CD14-positive monocyte (primary cell): ENCODE measurements at regions not wholly inside any gene's neighbourhood (a gene's known extent, or its start where the extent isn't known, plus 50 kb on each side); places are given as distances from the start of the nearest gene placed in this dataset.

Experiments
- DNase-seq, 3 donors: peaks; one replicate each; pipeline ENCODE4 v3.0.0-alpha.2; 2011 to 2022
- H2AFZ ChIP-seq: 2 replicates; pipeline ENCODE4 v1.6.0; 2012; ENCODE audit warnings: mild to moderate bottlenecking, low read depth, low read length, inconsistent platforms; ENCODE audit not compliant: insufficient read depth, poor library complexity, severe bottlenecking
- H3K27ac ChIP-seq, 2 donors: 1 replicate in 1 of 2; 2 replicates in 1 of 2; pipeline ENCODE4 v1.5.1; 2012 to 2013; ENCODE audit warnings: low read length in 2 of 2, control low read depth in 1 of 2, inconsistent platforms in 1 of 2, low read depth in 1 of 2, mild to moderate bottlenecking in 1 of 2
- H3K27me3 ChIP-seq, 2 donors: one replicate each; pipeline versions ENCODE4 v1.6.0 to v1.6.1; 2011 to 2013; ENCODE audit warnings: low read length in 2 of 2; ENCODE audit not compliant: control insufficient read depth in 2 of 2, insufficient read depth in 2 of 2
- H3K36me3 ChIP-seq, 2 donors: replicated peaks in 1 of 2; 1 replicate in 1 of 2; 2 replicates in 1 of 2; pipeline versions ENCODE4 v1.5.1 to v1.6.1; 2012 to 2013; ENCODE audit warnings: low read length in 2 of 2, control low read depth in 1 of 2, inconsistent platforms in 1 of 2, mild to moderate bottlenecking in 1 of 2; ENCODE audit not compliant: insufficient read depth in 2 of 2, control insufficient read depth in 1 of 2
- H3K4me1 ChIP-seq, 2 donors: 1 replicate in 1 of 2; 2 replicates in 1 of 2; pipeline versions ENCODE4 v1.5.1 to v1.6.1; 2012 to 2013; ENCODE audit warnings: low read length in 2 of 2, control low read depth in 1 of 2, inconsistent platforms in 1 of 2, mild to moderate bottlenecking in 1 of 2, moderate library complexity in 1 of 2; ENCODE audit not compliant: insufficient read depth in 2 of 2, control insufficient read depth in 1 of 2
- H3K4me2 ChIP-seq: replicated peaks from 2 replicates; pipeline ENCODE3; 2012; ENCODE audit warnings: low read length, moderate library complexity, mild to moderate bottlenecking; ENCODE audit not compliant: poor library complexity, severe bottlenecking; ENCODE audit errors: extremely low read depth
- H3K4me3 ChIP-seq, 3 experiments: fragments of 200-600 bp in 1 of 3; sonication (generic) in 1 of 3; replicated peaks in 1 of 3; 1 replicate in 2 of 3; 2 replicates in 1 of 3; pipeline ENCODE4 v1.5.1; 2011 to 2013; ENCODE audit warnings: low read length in 3 of 3, mild to moderate bottlenecking in 3 of 3, control low read depth in 2 of 3, low read depth in 2 of 3, inconsistent platforms in 1 of 3, moderate library complexity in 1 of 3
- H3K79me2 ChIP-seq: 2 replicates; pipeline ENCODE4 v1.6.0; 2012; ENCODE audit warnings: mild to moderate bottlenecking, control low read depth, inconsistent platforms, low read length, moderate library complexity; ENCODE audit not compliant: insufficient read depth
- H3K9ac ChIP-seq: 2 replicates; pipeline ENCODE4 v1.6.0; 2017; ENCODE audit warnings: low read length, mild to moderate bottlenecking; ENCODE audit not compliant: insufficient read depth, poor library complexity, severe bottlenecking
- H3K9me3 ChIP-seq, 2 donors: replicated peaks in 1 of 2; 1 replicate in 1 of 2; 2 replicates in 1 of 2; pipeline versions ENCODE4 v1.5.1 to v1.6.1; 2012 to 2013; ENCODE audit warnings: low read length in 2 of 2, control low read depth in 1 of 2; ENCODE audit not compliant: control insufficient read depth in 1 of 2, insufficient read depth in 1 of 2
- H4K20me1 ChIP-seq: 2 replicates; pipeline ENCODE4 v1.6.0; 2012; ENCODE audit warnings: mild to moderate bottlenecking, low read length, control low read depth, moderate library complexity; ENCODE audit not compliant: insufficient read depth
- H3K27ac Mint-ChIP-seq, 7 donors: one replicate each; pipeline ENCODE4 v1.8.0; 2020; ENCODE audit warnings: mild to moderate bottlenecking in 7 of 7, mixed read lengths in 7 of 7, moderate library complexity in 6 of 7, inconsistent platforms in 2 of 7
- H3K27me3 Mint-ChIP-seq, 3 donors: one replicate each; pipeline ENCODE4 v1.8.0; 2021 to 2022; ENCODE audit warnings: low read depth in 3 of 3, mild to moderate bottlenecking in 3 of 3, mixed read lengths in 3 of 3, moderate library complexity in 3 of 3, inconsistent platforms in 1 of 3
- H3K36me3 Mint-ChIP-seq, 2 donors: one replicate each; pipeline ENCODE4 v1.8.0; 2020; ENCODE audit warnings: mixed read lengths in 2 of 2, inconsistent platforms in 1 of 2, mild to moderate bottlenecking in 1 of 2
- H3K4me1 Mint-ChIP-seq: one replicate; pipeline ENCODE4 v1.8.0; 2020; ENCODE audit warnings: mild to moderate bottlenecking, mixed read lengths
- H3K4me3 Mint-ChIP-seq, 2 donors: one replicate each; pipeline ENCODE4 v1.8.0; 2020; ENCODE audit warnings: mild to moderate bottlenecking in 2 of 2, mixed read lengths in 2 of 2, moderate library complexity in 1 of 2
- H3K9me3 Mint-ChIP-seq, 7 donors: one replicate each; pipeline ENCODE4 v1.8.0; 2020 to 2022; ENCODE audit warnings: mixed read lengths in 7 of 7, mild to moderate bottlenecking in 6 of 7, moderate library complexity in 6 of 7, inconsistent platforms in 2 of 7
- CTCF ChIP-seq: fragments of 200-600 bp; IDR thresholded peaks from one replicate; pipeline ENCODE4 v1.8.0; 2022; ENCODE audit warnings: antibody characterized with exemption, mild to moderate bottlenecking
- WGBS: methylation state at CpG from one replicate; pipeline ENCODE4 v1.1.5; 2013; ENCODE audit warnings: missing lambda C conversion rate; ENCODE audit not compliant: insufficient coverage; 5-methylcytosine and 5-hydroxymethylcytosine counted together
- intact Hi-C, 2 donors: fragments of 100-400 bp; cut with micrococcal nuclease; formaldehyde crosslinking; loops; one replicate each; pipeline versions ENCODE4 v1.15.0 to v1.15.1; 2023

GRCh38 chr9:10704720-10705119 is 91.9 kb upstream of the PTPRD start:
- Mint-ChIP-seq H3K27ac (no peak overlapping the region), H3K9me3 (peaks cover 0 to 3% (median 0%) of the 10 kb centered on the region in 7 donors), H3K4me3 (no peak overlapping the region), H3K36me3 (no peaks in the 10 kb centered on the region), H3K4me1 (no peaks in the 10 kb centered on the region), H3K27me3 (no peaks in the 10 kb centered on the region)
- H3K4me3 ChIP-seq: no peak overlapping the region
- intact Hi-C loops: no loop called here
- no peaks in the 10 kb centered on the region for H3K79me2 ChIP-seq
- H4K20me1 ChIP-seq: no peaks in the 10 kb centered on the region
- TF ChIP-seq CTCF: no peak
- no peak overlapping the region for H3K4me2 ChIP-seq
- no peaks in the 10 kb centered on the region for H3K4me1 ChIP-seq
- H3K9ac ChIP-seq: no peak overlapping the region
- no peaks in the 10 kb centered on the region for H3K9me3 ChIP-seq
- no peak overlapping the region for H3K27ac ChIP-seq
- no peaks in the 10 kb centered on the region for H3K27me3 ChIP-seq
- no peaks in the 10 kb centered on the region for H3K36me3 ChIP-seq
- no peak for DNase-seq
- no peak overlapping the region for H2AFZ ChIP-seq

- H3K27ac Mint-ChIP-seq: no peak overlapping the region
- H3K4me3 Mint-ChIP-seq: no peak overlapping the region
- Histone ChIP-seq H3K4me2 (no peak overlapping the region), H2AFZ (no peak overlapping the region), H3K9me3 (no peaks in the 10 kb centered on the region), H3K9ac (no peak overlapping the region), H3K4me1 (no peaks in the 10 kb centered on the region), H3K79me2 (no peaks in the 10 kb centered on the region), H4K20me1 (no peaks in the 10 kb centered on the region), H3K36me3 (no peaks in the 10 kb centered on the region), H3K4me3 (no peak overlapping the region), H3K27me3 (no peaks in the 10 kb centered on the region), H3K27ac (no peak overlapping the region)
- no peaks in the 10 kb centered on the region for H3K36me3 Mint-ChIP-seq
- H3K27me3 Mint-ChIP-seq: no peaks in the 10 kb centered on the region
- WGBS: 83% methylated on average over 1 of the region's 1 CpG
- intact Hi-C loops: no loop called here
- no peak for TF ChIP-seq CTCF
- peaks cover 0 to 3% (median 0%) of the 10 kb centered on the region in 7 donors for H3K9me3 Mint-ChIP-seq
- no peak for DNase-seq
- no peaks in the 10 kb centered on the region for H3K4me1 Mint-ChIP-seq
These were observed 92.6 kb upstream of the PTPRD start for GRCh38 chr9:10705383-10705782.
